HG03378 (cell line): ENCODE measurements at regions not wholly inside any gene's neighbourhood (a gene's known extent, or its start where the extent isn't known, plus 50 kb on each side); places are given as distances from the start of the nearest gene placed in this dataset.
"Not testable (repeated sequence)": the region's sequence is repeated elsewhere in the genome, so short reads cannot be mapped to it uniquely, and the experiment has no call there.

Experiments
- ATAC-seq: cut with Tn5 transposase; IDR thresholded peaks from one replicate; pipeline ENCODE4 v1.9.1; 2021; ENCODE audit warnings: mild to moderate bottlenecking, moderate library complexity; ENCODE audit not compliant: unreplicated experiment

GRCh38 chr1:34367954-34368353 is 191.2 kb downstream of the C1orf94 start:
- ATAC-seq = no peak

GRCh38 chr1:34369701-34370455 is 193.2 kb downstream of the C1orf94 start:
- ATAC-seq = no peak

DNA sequence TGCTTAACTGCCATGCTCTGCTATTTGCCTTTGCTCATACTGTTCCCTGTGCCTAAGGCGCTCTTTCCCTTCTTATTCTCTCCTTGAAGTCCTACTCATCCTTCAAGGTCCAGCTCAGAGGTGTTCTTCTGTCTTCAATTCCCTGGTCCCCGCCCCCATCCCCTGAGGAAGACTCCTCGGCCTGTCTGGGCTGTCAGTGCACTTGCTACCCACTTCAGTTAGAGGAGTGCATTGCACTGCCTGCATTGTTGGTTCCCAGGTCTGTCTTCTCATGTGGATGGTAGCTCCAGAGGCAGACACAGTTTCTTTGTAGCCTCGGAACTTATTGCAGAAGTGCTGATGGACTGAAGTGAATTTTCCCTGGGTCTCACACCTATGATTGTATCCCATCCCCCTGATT is 194.0 kb downstream of the C1orf94 start:
- no peak for ATAC-seq

- not testable (repeated sequence) for ATAC-seq
These were observed 194.5 kb downstream of the C1orf94 start for GRCh38 chr1:34371179-34371578.

DNA sequence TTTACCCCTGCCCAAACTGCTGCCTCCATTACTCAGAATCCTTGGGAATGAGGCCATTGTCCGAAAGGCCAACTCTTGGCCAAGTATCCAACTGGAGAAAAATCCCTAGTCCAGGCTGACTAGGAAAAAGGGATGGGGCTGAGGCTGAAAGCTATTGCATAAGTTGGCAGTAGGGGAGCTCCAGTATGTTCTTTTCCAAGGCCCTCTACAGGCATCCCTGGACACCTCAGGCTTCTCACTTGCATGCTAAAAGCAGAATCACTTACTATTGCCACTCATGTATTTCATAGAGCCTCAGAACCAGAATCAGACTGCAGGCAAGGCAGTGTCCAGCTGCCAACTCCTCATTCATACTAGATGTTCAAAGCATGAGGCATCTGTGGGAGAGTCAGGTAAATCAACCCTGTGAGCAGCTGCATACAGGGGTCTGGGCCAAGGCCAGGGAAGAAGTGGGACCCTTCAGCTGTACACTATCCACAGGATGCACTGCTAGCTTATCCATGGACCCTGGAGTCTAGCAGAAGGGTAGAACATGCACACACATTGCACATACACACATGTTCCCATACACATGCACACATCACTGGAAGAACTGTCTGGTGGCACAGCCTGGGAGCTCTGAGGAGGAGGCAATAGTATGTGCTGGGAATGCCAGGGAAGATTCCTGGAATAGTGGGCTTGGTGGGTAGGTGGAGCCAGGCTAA is 195.3 kb downstream of the C1orf94 start:
- ATAC-seq = no peak

- no peak for ATAC-seq
These were observed 196.2 kb downstream of the C1orf94 start for GRCh38 chr1:34372891-34373290.

DNA sequence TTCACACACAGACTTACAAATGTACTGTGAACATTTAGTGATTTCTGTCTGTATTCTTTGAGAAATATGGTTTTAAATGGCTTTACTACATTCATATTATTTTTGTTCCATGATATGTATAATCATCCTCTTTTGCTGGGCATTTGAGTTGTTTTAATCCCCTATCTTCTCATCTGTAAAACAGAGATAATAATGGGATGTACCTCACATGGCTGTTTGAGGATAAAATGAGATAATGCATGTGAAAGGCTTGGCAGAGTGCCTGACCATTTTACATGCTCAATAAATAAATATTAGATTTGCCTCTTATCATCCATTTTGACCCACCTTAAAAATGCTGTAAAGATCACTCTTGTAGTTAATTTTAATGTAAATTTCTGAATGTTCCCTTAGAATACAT is 197.2 kb downstream of the C1orf94 start:
- no peak for ATAC-seq

- ATAC-seq = no peak
These were observed 199.8 kb downstream of the C1orf94 start for GRCh38 chr1:34376531-34376930.

GRCh38 chr1:34378968-34379856 is 202.5 kb downstream of the C1orf94 start:
- ATAC-seq = no peak

GRCh38 chr1:34379911-34380310 is 203.2 kb downstream of the C1orf94 start:
- ATAC-seq = no peak

DNA sequence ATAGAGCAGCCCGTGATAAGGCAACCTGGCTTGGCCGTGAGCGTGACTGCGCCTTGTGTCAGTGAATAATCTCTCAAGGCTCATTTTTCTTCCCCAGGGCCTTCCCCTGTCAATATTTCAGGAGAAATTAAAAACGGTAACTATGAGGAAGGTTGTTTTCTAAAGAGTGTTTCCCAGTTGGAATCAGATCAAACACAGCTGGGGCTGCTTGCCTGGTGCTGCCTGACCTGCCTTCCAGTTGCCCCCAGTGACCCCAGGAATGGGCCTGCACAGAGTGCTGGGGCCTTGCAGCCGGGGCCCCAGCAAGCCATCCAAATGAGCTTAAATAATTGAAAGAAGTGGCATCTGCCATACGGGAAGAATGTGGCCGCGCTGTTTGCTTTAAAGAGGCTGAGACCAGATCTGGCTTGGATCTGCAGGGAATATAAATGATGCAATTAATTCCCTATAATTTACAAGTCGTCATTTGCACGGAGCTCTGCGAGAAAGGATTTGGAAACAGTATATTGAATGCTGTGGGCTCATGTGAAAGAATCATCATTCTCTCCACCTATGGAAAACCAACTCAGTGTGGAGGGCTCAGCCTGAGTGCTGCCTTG is 203.9 kb downstream of the C1orf94 start:
- no peak for ATAC-seq

- no peak for ATAC-seq
These were observed 213.3 kb downstream of the C1orf94 start for GRCh38 chr1:34389974-34390373.

DNA sequence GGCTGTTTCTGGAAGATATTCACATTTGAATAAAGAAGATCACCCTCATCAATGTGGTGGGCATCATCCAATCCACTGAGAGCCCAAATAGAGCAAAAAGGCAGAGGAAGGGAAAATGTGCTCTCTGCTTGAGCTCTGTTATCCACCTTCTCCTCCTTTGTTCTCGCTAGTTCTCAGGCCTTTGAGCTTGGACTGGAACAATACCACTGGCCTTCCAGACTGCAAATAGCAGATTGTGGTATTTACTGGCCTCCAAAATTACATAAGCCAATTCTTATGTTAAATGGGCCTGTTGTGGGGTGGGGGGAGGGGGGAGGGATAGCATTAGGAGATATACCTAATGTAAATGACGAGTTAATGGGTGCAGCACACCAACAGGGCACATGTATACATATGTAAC is 219.3 kb downstream of the C1orf94 start:
- no peak for ATAC-seq

GRCh38 chr1:34398241-34398915 is 221.7 kb downstream of the C1orf94 start:
- no peak for ATAC-seq

DNA sequence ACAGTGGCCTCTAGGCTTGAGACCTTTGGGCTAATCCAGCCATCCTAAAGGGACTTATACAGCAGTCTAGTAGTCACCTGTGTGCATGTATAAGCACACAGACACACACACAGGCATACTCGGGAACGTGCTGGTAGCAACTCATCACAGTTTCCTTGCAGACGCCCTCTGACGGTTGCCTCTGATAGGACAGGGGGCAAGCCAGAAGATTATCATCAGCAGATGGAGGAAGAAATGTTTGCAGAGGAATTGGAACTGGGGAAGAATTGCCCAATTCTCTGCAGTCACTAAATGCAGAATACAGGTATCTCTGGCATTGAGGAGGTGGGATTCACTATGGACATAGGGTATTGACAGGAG is 222.2 kb downstream of the C1orf94 start:
- ATAC-seq = no peak

- ATAC-seq = no peak
These were observed 224.0 kb downstream of the C1orf94 start for GRCh38 chr1:34400675-34401074.

- ATAC-seq = no peak
These were observed 226.4 kb downstream of the C1orf94 start for GRCh38 chr1:34403156-34403555.

DNA sequence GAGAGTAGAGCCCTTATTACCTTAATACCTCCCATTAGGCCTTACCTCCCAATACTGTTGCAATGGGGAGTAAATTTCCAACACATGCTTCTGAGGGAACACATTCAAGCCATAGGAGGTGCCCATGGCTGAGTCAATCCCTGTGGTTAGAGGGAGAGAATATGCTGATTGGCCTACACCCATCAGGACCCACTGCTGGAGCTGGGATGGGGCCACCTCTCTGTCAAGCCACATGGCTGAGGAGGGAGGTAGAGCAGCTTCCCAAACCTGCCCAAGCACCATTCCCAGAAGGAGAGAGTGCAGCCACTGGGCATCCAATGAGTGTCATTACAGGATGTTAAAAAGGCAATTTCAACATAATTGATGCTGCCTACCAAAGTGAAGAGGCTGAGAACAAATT is 228.1 kb downstream of the C1orf94 start:
- no peak for ATAC-seq

DNA sequence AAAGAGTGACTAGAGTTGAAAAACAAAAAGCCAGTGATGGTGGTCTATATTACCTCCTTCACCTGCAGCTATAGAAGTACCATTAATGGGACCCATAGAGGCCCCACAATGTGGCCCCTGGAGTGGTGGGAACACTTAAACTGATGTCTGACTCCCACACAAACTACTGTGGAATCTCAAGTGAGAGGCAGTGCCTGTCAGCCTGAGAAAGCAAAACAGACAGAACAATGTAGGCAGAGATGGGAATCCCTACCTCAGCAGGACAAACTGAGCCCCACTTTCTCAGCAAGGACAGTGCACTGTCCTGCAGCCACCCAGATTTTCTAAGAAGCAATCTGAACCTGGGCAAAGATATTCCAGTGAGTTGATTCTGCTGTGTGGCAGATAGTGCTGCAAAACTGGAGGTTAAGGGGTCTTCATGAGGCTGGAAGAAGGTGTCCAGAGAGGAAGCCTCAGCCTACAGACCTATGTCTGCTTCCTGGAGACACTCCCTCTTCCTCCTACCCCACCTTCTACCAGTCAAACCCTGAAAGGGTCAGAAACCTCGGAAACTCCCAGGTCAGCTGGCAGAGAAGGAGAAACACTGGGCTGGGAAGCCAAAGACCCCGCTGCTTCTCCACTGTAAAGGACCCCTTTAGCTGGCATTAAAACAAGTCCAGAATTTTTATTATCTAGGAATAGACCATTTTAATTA is 228.7 kb downstream of the C1orf94 start:
- no peak for ATAC-seq

DNA sequence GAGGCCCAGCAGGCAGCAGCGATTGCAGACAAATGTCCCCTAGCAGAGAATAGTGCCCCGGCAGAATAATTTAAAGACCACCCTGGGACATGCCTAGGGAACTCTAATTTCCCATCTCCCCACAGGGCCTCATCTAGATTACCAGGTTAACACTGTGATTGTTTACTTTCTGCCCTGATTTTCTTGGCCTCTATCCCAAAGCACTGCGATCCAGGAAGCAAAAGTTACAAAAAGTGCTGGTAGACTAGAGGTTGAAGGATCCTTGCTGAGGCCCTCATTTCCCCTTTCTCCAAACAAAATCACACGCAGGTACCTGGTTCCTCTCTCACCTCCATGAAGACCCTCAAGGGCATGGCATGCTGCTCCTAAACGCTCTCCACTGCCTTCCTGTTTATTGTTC is 229.7 kb downstream of the C1orf94 start:
- ATAC-seq = no peak
